Fibroblast of skin of scalp (primary cell): ENCODE measurements at regions not wholly inside any gene's neighbourhood (a gene's known extent, or its start where the extent isn't known, plus 50 kb on each side); places are given as distances from the start of the nearest gene placed in this dataset.

ENCODE experiments used
- DNase-seq: peaks from one replicate; pipeline ENCODE4 v3.0.0-alpha.2; 2013

DNA sequence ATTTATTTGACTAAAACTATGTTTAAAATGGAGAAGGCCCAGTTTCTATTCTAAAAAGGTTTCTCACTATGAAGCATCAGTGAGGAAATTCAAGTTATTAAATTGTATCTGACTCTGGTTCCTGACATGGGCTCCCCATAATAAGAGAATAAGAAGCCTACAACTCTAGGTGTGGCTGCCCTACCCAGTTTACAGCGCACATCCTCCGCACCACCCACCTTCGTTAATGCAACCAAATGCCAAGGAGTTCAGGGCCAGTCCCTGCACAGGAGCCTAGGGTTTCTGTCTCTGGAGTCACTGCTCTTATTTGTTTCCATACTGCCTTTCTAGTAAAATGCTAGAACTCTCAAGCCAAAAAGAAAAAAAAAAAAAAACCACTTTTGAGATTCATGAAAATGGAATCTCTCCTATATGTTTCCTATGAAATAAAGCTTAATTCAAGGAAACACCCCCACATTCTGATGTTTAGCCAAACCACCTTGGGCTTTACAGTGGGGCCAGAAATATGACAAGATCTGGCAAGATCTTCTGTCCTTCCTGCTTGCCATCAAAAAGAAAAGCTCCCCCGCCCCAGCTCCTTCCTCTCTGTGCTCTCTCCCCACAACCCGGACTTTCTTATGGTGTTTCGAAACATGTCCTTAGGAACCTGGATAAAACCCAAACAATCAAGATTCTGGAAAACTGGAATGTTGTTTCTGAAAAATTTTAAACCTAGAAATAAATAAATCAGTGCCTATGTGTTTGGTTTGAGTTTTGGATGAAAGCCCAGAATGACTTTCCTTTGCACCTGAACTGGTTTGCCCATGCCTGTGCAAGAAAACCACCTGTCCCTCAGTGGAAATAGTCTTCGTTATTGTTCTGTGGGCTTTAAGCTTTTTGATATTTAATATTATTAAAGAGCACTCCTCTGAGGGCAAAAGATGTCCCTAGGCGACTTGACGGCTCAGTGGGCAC lies 136.7 kb downstream of the SP3 start:
- peak; percentile 13 for DNase-seq

DNA sequence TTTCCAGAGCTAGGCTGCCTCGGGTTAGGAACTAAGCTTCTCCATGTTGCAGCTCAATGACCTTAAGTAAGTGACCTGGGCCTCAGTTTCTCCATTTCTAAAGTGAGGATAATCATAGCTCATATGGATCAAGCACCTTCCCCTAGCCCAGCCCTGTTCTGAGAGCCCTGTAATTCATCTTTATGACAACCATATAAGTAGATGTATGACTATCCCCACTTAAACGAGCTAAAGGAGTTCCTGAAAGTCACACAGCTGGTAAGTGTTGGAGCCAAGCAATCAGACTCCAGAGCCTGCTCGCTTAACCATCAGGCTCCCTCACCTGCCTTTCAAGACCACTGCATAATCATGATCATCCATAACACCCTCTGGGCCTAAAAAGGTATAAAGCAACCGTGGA lies 135.4 kb downstream of the SP3 start:
- DNase-seq, result no peak

DNA sequence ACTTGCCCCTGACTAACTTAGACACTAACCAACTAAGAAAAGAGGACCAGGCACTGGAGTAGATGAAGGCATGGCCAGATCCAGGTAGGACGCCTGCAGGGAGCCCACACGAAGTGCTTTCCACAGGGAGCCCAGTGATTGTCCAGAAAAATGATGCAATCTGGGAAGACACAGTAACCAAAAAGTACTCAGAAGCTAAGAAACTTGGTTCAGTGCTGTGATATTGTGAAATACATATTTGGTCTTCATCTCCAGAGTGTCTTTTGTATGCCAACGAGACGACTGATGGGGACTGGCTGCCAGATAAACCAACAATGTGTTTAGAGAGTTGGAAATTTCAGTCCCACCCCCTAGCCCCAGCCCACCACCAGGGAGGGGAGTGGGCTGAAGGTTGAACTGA lies 135.0 kb downstream of the SP3 start:
- DNase-seq, result no peak

DNA sequence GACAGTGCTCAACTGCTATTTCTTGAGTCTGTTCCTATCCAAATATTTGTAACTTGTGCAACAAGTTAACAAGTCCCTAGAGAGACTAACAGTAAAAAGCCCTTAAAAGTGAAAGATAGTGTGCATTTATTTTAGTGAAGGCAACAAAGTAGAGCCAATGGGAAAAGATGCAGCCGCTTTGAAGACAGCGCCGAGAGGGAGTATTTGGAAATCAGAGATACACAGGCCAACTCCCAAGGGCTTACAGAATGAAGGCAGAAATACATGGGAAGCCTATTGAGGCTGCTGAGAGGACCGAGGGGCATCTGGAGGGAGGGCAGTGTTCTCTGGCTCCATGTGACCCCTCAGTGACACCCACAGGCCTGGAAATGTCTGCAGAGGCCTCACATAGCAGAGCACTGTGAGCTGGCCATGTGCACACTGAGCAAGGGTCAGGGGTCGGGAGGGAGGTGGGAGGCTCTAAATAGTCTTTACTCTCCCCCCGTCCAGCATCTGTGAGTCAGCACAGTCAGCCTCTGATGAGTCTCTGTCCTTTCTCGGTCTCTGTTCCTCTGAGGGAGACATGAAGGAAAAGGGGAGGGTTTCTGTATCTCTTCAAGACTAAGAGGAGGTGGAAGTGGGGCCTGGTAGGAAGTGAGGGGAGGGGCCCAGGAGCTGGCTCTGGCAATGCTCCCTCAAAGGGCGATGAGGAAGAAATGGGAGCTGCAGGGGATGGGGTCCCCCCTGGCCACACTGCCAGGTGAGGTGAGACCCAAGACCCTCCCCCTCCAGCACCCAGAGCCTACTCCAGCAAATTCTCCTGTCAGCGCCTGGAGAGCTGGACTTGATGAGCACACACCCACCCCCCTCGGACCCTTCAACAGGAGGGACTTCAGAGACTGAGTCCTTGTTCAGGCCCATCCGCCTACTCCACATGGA lies 133.6 kb downstream of the SP3 start:
- peak; percentile 35 for DNase-seq

DNA sequence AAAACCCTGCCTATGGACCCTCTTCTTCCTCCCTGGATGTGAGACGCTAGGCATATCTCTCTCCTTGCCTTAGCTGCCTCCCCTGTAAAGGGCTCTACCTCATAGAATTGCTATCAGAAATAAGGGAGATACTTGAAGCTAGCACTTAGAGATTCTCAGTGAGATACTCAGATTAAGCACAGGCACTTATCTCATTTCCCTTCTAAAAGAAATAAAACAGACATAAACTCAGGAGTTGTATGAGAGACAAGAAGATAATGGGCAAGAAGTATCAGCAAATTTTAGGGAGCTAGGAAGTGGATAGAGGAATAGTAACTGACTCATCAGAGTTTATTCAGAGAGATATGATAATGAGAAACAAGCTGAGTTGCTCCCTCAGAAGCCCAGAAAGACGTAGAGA lies 131.0 kb downstream of the SP3 start:
- no peak for DNase-seq

DNA sequence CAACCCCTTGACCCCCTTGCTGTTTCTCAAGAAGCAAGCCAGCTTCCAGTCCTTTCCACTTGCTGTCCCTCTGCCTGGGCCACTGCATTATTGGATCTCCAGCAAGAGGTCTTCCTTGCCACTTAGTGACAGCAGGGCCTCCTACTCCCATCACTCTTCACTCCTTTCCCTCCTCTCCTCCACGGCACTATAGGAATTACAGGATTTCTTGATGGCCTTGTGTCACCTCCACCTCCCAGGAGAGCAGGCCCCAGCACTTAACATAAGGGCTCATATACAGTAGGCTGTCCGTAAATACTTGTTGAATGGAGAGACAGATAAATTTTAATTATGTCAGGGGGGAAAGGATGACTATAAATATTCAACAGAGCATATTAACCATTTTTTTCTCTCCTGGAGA lies 129.4 kb downstream of the SP3 start:
- DNase-seq, result no peak

DNA sequence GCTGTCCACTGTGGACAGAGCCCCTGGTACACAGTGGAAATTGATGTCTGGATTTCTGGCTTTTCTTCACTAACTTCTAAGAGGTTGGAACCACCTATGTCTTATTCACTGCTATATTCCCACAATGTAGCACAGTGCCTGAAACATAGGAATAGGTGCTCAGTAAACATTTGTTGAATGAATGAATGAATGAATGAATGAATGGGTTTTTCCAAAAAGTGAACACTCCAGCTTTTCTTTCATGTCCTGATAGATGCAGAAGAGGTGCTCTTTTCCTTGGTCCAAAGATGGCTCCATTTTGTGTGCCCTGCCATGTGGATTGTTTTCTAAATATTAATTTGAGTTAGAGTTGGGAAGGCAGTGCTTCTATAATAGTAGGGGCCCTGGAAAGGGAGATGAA lies 124.1 kb downstream of the SP3 start:
- no peak for DNase-seq

DNA sequence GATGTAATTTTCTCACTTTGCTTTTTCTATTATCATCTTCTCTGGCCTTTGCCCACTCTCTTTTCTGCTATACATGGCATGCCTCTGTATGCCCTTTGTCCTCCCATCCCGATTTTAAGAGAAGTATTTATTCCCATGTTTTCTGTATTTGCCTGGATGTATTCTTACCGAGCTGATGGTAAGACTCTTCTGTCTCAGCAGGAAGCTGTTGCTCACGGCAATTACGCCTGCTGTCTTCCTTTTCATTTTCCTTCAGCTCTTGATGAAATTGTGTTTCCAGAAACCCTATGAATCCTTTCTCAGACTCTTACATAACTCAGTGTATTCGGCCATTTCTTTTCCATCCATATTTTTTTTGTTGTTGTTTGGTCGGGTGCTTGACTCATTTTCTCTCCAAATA lies 121.6 kb downstream of the SP3 start:
- no peak for DNase-seq

DNA sequence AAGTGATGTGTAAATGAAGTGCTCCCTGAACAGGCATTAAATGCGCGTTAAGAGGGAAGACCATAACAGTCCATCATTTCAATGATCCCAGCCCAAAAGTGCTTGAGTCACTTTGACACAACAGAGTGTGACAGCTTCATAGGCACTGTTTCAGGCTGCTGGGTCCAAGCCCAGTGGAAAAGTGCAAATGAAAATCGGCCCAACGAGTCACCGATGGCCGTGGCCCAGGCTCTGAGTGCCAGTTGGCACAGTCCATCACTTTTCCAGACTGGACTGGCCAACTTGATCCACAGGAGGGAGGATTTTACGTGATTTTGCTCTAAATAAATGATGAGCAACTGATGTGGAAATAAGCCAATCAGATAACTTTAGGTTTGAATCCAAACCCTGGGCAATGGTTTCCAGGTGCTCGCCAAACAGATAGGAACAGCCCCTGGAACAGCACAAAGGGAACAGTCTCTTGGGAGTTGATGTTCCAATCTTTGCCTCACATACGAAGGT lies 114.0 kb downstream of the SP3 start:
- no peak for DNase-seq

DNA sequence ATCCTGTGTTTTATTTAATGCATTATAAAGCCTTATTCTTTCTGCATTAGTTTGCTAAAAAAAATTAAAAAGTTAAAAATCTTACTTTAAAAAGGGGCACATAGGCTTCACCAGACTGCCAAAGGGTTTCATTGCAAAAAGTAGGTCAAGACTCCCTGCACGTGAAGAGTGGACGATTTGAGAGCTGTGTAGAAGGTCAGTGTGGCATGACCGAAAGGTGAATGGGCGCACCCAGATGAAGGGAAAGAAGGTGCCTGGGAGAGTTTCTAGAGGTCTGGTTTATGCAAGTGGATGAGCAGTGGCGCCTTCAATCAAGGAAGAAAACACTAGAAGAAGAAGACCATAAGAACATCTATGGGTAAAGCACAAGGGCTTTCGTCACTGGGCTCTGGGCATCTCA lies 111.0 kb downstream of the SP3 start:
- DNase-seq, result no peak

DNA sequence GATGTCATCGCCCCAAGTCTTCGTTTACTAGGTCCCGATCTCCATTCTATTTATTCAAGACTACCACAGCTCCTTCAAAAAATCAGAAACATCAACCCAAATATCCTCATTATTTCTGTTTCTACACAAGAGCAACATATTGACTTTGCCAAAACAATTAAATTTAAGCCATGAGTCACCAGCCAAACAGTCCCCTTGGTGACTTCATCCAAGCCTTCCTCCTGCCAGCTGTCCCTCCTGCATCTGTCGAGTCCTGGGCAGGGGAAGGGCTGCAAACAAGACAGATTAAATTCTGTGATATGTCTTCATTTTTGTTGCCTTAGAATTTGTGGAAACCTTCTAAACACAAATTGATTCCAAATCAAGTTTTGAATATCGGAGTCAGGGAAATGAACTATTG lies 110.3 kb downstream of the SP3 start:
- DNase-seq, result peak; percentile 72

DNA sequence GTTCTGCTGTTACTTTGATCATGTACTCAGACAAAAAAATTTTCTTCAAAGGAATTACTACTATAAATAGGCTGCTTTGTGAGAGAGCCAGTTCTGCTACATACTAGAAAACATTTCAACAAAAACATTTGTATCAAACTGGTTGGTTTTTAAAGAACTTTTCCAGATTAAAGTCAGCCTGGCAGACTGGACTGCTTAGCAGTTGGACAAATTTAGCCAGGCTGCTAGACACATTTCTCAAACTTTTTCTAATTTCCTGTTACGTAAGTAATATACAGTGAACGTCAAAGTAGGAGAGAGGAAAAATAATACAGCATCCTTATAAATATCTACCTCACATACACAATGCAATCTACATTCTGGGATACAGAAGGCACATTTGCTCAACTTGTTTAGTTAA lies 109.5 kb downstream of the SP3 start:
- DNase-seq, result no peak
